H4 (cell line): ENCODE measurements at regions not wholly inside any gene's neighbourhood (a gene's known extent, or its start where the extent isn't known, plus 50 kb on each side); places are given as distances from the start of the nearest gene placed in this dataset.

Source experiments
- DNase-seq: peaks from one replicate; pipeline ENCODE4 v3.0.0-alpha.2; 2015; ENCODE audit warnings: low spot score

DNA sequence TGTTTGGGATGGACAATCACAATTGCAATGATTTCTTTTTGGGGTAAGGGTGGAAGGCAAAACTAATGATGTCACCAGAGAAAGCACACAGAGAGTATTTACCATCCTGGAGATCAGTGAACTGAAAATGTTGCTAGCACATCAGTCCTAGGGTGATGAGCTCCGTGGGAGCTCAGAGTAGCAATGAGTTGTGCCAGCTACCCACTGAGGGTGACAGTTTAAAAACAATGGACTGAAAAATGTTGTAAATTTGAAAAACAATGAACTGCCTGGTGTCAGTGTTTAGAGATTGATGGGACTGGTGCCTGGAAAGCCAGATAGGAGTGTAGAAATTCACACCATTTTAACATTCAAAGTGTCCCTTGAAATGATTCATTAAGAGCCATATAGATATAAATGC is 198.5 kb downstream of the ATP23 start:
- no peak for DNase-seq

DNA sequence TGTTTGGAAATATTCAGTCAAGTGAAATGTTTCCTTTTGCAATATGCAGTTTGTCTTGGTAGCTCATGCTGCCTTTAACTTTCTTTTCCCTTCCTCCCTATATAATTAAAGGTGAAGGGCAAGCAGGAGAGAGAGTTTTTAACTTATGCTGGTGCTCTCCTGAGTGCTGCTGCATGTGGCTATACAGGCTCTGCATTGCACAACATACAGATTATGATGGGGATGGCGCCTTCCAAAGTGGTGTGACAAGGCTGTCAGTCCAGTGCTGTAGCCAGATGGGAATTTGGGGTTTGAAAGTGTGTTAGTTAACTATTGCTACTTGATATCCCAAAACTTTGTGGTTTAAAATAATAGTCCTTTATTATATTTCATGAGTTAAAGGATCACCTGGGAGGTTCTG is 199.0 kb downstream of the ATP23 start:
- no peak for DNase-seq

DNA sequence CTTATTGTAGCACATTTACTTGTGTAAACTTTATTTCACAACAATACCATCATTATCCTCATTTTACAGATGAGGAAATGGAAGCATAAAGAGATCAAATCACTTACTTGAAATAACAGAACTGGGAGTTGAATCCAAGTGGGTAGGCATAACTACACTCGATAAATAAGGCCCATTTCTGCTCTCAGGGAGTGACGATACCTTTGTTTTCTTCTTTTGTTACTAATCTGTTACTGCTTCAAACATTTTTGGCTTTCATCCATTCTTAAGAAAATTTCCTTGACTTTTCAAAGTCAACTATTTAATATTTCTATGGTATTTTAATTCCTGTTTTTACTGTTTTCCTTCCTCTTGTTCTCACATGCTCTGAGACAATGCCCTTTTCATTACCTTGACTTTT is 201.6 kb downstream of the ATP23 start:
- DNase-seq = no peak

GRCh38 chr12:58143498-58143995 is 202.2 kb downstream of the ATP23 start:
- DNase-seq = no peak

DNA sequence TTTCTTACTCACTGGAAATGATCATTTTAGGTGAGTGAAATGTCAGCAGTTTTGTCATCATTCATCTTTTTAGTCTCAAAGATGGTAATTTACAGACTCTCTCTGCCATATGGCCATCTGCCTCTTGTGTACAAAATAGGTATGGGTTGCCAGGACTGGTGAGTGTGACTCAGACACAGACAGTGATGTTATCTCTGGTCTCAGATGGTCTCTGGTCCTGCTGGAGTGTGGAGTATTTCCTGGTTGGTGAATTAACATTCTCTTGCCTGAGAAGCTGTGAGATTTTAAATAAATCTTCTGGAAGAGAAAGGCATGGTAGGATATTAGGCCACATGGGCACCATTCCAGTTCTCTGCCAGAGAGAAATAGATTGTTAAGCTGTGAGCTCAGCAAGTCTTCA is 207.0 kb downstream of the ATP23 start:
- DNase-seq = peak; percentile 78

DNA sequence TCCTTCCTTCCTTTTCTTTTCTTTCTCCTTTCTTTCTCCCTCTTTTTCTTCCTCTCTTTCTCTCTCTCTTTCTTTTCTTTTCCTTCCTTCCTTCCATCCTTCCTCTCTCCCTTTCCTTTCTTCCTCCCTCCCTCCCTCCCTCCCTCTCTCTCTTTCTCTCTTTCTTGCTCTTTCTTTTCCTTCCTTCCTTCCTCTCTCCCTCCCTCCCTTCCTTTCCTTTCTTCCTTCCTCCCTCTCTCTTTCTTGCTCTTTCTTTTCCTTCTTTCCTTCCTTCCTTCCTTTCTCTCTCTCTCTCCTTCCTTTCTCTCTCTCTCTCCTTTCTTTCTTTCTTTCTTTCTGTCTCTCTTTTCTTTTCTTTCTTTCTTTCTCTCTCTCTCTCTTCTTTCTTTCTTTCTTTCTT is 207.6 kb downstream of the ATP23 start:
- DNase-seq = no peak

DNA sequence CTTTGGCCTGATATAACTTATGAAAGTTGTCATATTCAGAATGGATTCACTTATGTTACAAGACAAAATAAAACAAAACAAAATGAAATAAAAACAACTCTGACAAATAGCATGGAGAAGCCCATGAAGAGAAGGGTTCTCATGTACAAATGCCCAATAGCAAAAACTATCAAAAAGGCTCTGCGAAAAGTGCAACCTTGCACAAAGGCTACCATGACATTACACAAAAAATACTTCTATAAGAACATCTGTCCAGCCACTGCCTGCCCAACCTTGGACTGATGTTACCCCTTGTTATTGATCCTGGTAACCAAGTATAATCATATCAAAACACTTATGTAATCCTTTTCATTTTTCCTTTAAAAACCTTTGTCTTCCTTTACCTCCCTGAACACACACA is 213.0 kb downstream of the ATP23 start:
- no peak for DNase-seq

- DNase-seq = no peak
Measured at GRCh38 chr12:58156697-58157096, 215.3 kb downstream of the ATP23 start.

- DNase-seq = no peak
Measured at GRCh38 chr12:58159941-58160340, 218.6 kb downstream of the ATP23 start.

- DNase-seq = no peak
Measured at GRCh38 chr12:58161773-58162172, 220.4 kb downstream of the ATP23 start.

DNA sequence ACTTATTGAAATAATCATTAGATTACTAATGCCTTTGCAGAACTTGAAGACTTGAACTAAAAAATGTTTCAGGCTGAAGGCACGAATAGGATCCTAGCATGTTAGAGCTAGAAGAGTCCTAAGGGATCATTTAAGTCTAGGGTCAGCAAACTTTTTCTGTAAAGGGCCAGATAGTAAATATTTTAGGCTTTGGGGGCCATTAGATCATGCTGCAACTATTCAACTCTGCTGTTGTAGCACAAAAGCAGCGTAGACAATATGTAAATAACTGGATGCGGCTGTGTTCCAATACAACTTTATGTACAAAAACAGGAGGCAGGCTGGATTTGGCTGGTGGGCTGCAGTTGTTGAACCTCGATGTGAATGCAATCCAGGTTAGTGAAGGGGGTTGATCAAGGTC is 221.7 kb downstream of the ATP23 start:
- DNase-seq = no peak

DNA sequence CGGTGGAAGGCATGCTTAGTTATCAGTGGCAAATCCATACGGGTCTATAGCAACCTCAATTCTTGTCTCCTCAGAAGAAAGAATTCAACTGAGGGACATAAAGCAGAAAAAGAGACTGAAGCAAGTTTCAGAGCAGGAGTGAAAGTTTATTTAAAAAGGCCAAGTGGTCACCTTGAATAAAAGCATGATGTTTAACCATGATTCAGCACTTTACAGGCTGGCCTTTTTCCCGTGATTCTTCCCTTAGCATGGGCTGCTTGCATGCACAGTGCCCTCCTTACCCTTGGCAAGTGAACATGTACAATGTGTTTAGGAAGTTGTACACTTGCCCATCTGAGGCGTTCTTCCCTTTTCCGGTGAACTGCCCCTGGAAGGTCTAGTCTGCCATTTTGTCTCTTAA is 225.3 kb downstream of the ATP23 start:
- DNase-seq = no peak

- DNase-seq = no peak
Measured at GRCh38 chr12:58167622-58168021, 226.3 kb downstream of the ATP23 start.

- no peak for DNase-seq
Measured at GRCh38 chr12:58169826-58170225, 228.5 kb downstream of the ATP23 start.

- no peak for DNase-seq
Measured at GRCh38 chr12:58171914-58172313, 230.5 kb downstream of the ATP23 start.

DNA sequence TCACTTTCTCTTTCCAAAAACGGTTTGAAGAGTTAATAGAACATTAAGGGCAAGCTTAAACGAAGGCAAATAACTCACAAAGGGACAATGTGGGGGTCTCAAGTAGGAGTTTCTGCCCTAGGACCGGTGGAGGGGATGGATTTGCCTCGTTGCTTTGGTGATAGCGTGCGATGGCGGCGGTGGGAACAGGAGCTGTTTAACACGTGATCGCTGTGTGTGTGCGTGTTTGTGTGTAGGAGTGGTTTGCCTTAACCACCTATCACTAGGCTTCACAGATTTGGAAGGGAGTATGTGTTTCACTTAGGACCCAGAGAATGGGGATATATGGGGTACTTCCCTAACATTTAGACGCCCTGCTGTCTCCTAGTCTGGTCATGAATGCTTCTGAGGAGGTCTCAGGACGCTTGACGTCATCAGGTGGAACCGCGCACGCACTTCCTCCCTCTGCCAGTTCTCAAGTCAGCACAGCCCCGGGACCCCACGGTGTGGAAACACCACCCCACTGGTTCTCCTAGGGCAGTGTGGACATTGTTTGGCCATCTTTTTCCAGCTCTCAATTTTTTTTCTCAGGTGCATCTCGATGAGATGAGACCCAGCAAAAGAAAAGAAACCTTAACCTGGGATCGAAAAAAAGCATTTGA is 231.2 kb downstream of the ATP23 start:
- DNase-seq = no peak

GRCh38 chr12:58174316-58174715 is 232.9 kb downstream of the ATP23 start:
- no peak for DNase-seq

- peak; percentile 16 for DNase-seq
Measured at GRCh38 chr12:58176296-58176869, 235.0 kb downstream of the ATP23 start.

DNA sequence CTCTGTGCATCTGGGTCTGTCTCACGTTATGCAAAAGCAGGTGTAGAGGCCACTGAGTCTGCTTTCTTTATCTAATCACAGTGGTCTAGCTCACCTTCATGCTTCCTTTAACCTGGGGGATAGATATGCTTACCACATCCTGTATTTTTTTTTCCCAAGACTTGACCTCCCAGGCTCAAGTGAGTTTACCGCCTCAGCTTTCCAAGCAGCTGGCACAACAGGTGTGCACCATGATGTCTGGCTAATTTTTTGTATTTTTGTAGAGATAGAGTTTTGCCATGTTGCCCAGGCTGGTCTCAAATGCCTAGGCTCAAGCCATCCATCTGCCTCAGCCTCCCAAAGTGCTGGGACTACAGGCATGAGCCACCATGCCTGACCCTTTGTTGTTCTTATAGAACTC is 236.0 kb downstream of the ATP23 start:
- no peak for DNase-seq

DNA sequence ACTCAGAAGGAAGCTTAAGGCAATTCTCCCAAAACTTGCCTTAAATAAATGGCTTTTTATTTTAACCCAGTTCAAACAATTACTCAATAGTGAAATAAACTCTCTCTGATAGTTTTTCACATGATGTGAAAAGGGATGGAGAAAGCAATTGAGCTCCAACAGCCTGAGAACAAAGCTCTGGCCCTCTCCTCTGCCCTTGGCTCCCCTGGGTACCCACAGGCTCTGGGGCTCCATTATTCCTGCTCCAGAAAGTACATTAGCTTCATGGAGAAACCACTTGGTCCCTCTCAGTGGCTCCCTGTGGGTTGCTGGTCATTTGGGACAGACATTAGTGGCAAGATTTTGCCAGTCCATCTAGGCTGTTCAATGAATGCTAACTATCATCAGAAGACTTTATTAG is 242.8 kb downstream of the ATP23 start:
- DNase-seq = no peak

DNA sequence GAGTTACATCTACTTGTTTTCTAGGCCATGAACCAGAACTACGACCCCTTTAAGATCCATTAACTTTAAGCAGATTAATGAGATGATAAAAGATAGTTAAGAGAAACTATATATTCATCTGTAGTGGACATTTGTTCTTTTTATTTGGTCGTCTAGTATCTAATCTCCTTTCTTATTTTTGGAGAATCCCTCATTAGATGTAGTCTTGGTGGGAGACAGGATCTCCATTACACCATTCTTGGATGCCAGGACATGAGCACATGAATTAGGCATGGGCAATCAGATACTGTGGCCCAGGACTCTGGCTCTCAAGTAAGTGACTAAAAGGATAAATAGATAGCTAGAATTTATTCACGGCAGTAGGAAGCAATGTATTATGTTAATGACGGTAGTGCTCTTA is 245.0 kb downstream of the ATP23 start:
- no peak for DNase-seq

- no peak for DNase-seq
Measured at GRCh38 chr12:58186914-58187313, 245.5 kb downstream of the ATP23 start.

DNA sequence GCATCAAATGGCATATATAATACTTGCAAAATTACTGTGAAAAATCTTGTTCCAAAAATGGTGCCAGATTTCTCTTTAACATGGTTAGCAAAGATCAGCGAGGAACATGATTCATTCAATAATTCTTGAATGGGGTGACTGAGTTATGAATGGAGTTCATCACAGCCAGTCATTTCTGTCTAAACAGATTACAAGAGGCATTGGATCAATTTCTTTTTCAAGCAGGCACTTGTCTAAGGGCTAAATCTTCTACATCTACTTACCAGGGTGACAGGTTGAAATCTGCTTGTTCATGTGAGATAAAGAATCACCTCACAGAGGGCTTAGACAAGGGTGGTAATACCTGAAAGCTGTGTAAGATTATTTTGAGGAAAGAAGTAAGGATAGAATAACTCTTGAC is 247.7 kb downstream of the ATP23 start:
- DNase-seq = no peak

GRCh38 chr12:58189893-58190292 is 248.5 kb downstream of the ATP23 start:
- no peak for DNase-seq
